ENCODE measurements at regions not wholly inside any gene's neighbourhood (a gene's known extent, or its start where the extent isn't known, plus 50 kb on each side); places are given as distances from the start of the nearest gene placed in this dataset.
"Not testable (repeated sequence)": the region's sequence is repeated elsewhere in the genome, so short reads cannot be mapped to it uniquely, and the experiment has no call there.

DNA sequence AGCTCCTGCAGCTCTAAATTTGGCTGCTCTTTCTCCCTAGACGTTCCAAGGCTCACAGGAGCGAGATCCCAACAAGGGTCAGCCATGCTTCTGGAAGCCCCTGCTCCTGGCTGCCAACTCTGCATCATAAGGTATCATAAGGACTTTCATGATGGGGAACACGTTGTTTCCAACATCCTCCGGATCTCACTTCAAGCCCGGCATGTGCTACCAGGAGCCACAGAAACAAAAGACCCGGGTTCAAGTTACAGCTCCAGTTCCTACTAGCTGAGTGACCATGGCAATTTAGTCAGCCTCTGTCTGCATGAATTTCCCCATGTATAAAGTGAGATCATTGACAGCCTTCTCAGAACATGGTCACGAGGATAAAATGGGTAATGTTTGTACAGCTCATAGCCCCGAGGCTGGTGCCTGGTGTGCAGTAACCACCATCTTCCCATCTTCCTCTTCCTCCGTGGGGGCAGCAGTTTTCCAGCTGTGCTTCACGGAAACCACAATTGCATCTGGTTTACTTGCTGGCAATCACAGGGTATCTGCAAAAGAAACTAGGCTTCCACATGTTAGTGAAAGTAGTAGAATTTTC is 209.0 kb upstream of the ECI2 start:
- H3K4me2 ChIP-seq, result peak overlapping the region; percentile 23 to 75 (median 51)
- no peak overlapping the region for H3K4me3 ChIP-seq
- no peaks in the 10 kb centered on the region for H3K36me3 ChIP-seq
- no peak overlapping the region; a peak in 1 of 22 replicates for H3K9ac ChIP-seq
- peaks cover 17 to 44% (median 21%) of the 10 kb centered on the region in 10 experiments for H3K4me1 ChIP-seq
- H3K9me3 ChIP-seq (replicated peaks in 1 of 11), result peaks cover 0 to 4% (median 0%) of the 10 kb centered on the region in 11 experiments; a peak in 6 of 22 replicates
- no peaks in the 10 kb centered on the region for H4K20me1 ChIP-seq
- no peak for TF ChIP-seq Cebpa-rat (IDR thresholded peaks at IDR 0.05)
- peak overlapping the region in 3 of 11 experiments; percentile 21 to 69 (median 47); a peak in 5 of 22 replicates for H3K27ac ChIP-seq
- H3K27me3 ChIP-seq, result no peaks in the 10 kb centered on the region

- Histone ChIP-seq H3K9ac (no peak overlapping the region), H3K27ac (no peak overlapping the region), H3K4me1 (peaks cover 17 to 29% (median 21%) of the 10 kb centered on the region in 10 experiments), H3K9me3 (replicated peaks in 1 of 11) (peaks cover 0 to 11% (median 4%) of the 10 kb centered on the region in 11 experiments; a peak in 8 of 22 replicates), H3K4me2 (no peak overlapping the region), H4K20me1 (no peaks in the 10 kb centered on the region), H3K27me3 (no peaks in the 10 kb centered on the region), H3K4me3 (no peak overlapping the region), H3K36me3 (no peaks in the 10 kb centered on the region)
- TF ChIP-seq Cebpa-rat (IDR thresholded peaks at IDR 0.05), result no peak
Observed at GRCh38 chr6:4342407-4343137, 207.2 kb upstream of the ECI2 start.

DNA sequence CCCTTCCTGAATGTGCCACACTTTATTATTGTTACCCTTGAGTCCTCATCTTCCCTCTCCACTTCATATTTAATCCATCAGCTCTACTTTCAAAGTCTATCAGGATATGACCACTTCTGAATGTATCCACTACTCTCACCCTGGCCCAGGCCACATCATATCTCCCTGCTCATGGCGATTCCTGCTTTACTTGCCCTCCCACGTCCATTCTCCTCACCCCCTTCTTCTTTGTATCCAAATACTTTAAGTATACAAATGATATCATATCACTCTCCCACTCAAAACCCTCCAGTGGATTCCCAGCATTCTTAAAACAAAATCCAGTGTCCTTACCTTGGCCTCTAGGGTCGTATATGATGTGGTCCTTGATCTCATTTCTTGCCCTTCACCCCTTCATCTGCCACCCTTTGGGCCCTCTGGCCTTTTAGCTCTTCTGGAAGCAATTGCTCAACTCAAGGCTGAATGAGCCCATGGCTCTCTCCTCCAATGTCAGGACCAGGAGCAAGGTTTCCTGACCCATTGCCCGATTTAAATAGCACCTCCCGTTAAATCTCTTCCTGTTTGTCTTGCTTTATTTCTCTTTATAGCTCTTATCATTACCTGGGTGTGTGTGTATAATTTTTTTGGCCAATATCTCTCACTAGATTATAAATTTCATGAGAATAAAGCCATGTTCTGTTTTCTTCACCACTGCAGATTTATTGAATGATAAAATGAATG is 205.9 kb upstream of the ECI2 start:
- Histone ChIP-seq H3K4me2 (no peak overlapping the region), H3K27me3 (no peaks in the 10 kb centered on the region), H3K4me3 (no peak overlapping the region), H3K9me3 (replicated peaks in 1 of 11) (peaks cover 0 to 11% (median 4%) of the 10 kb centered on the region in 11 experiments; a peak in 8 of 22 replicates), H3K9ac (no peak overlapping the region), H4K20me1 (no peaks in the 10 kb centered on the region), H3K27ac (no peak overlapping the region), H3K36me3 (no peaks in the 10 kb centered on the region), H3K4me1 (peaks cover 19 to 38% (median 21%) of the 10 kb centered on the region in 10 experiments)
- no peak for TF ChIP-seq Cebpa-rat (IDR thresholded peaks at IDR 0.05)

DNA sequence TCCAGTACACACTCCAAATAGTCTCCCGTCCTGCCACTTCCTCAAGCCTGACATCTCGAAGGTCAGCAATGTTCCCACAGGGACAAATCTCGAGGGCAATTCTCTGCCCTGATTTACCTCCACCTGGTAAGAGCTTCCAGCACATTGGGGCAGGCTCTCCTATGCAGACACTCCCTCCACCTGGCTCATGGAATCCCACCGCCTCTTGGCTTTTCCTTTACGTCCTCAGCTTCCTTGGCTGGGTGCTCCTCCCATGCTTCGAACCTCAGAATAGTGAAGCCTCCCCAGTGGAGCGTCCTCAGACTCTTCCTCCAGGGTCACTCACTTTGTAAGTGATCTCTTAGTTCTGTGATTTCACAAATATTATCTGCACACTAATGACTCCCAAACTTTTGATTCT is 205.2 kb upstream of the ECI2 start:
- Histone ChIP-seq H3K27me3 (no peaks in the 10 kb centered on the region), H3K9ac (no peak overlapping the region), H3K4me3 (no peak overlapping the region), H3K27ac (no peak overlapping the region), H3K9me3 (replicated peaks in 1 of 11) (peaks cover 0 to 11% (median 4%) of the 10 kb centered on the region in 11 experiments; a peak in 8 of 22 replicates), H3K4me1 (peaks cover 19 to 39% (median 21%) of the 10 kb centered on the region in 10 experiments), H4K20me1 (no peaks in the 10 kb centered on the region), H3K36me3 (no peaks in the 10 kb centered on the region), H3K4me2 (0 out of 22 replicates have a peak overlapping the region, but pooled peaks of 1 of the 11 experiments have one; percentile 7)
- TF ChIP-seq Cebpa-rat (IDR thresholded peaks at IDR 0.05), result no peak

GRCh38 chr6:4338884-4339283 is 203.5 kb upstream of the ECI2 start:
- Histone ChIP-seq H4K20me1 (no peaks in the 10 kb centered on the region), H3K27ac (no peak overlapping the region), H3K4me2 (no peak overlapping the region), H3K4me1 (peaks cover 5 to 23% (median 8%) of the 10 kb centered on the region in 10 experiments; a peak in 18 of 20 replicates), H3K9ac (no peak overlapping the region), H3K36me3 (no peaks in the 10 kb centered on the region), H3K4me3 (no peak overlapping the region), H3K9me3 (replicated peaks in 1 of 11) (peaks cover 0 to 11% (median 4%) of the 10 kb centered on the region in 11 experiments; a peak in 8 of 22 replicates), H3K27me3 (no peaks in the 10 kb centered on the region)
- no peak for TF ChIP-seq Cebpa-rat (IDR thresholded peaks at IDR 0.05)

GRCh38 chr6:4336778-4337442 is 201.5 kb upstream of the ECI2 start:
- Histone ChIP-seq H3K4me2 (peak overlapping the region in 2 of 11 experiments; percentile 3 to 60; a peak in 3 of 22 replicates), H3K36me3 (no peaks in the 10 kb centered on the region), H3K27me3 (no peaks in the 10 kb centered on the region), H4K20me1 (no peaks in the 10 kb centered on the region), H3K4me3 (no peak overlapping the region), H3K27ac (no peak overlapping the region), H3K4me1 (peaks cover 0 to 14% (median 0%) of the 10 kb centered on the region in 10 experiments; a peak in 4 of 20 replicates), H3K9me3 (replicated peaks in 1 of 11) (peaks cover 0 to 11% (median 4%) of the 10 kb centered on the region in 11 experiments; a peak in 8 of 22 replicates), H3K9ac (no peak overlapping the region)
- TF ChIP-seq Cebpa-rat (IDR thresholded peaks at IDR 0.05), result no peak

- Histone ChIP-seq H3K9ac (no peak overlapping the region), H3K27ac (no peak overlapping the region), H4K20me1 (no peaks in the 10 kb centered on the region), H3K9me3 (replicated peaks in 1 of 11) (peaks cover 0 to 11% (median 4%) of the 10 kb centered on the region in 11 experiments; a peak in 8 of 22 replicates), H3K4me2 (peak overlapping the region in 2 of 11 experiments; percentile 2 to 60; a peak in 1 of 22 replicates), H3K36me3 (no peaks in the 10 kb centered on the region), H3K4me1 (peaks cover 0 to 14% (median 0%) of the 10 kb centered on the region in 10 experiments; a peak in 4 of 20 replicates), H3K27me3 (no peaks in the 10 kb centered on the region), H3K4me3 (no peak overlapping the region)
- TF ChIP-seq Cebpa-rat (IDR thresholded peaks at IDR 0.05), result no peak
Observed at GRCh38 chr6:4336084-4336483, 200.7 kb upstream of the ECI2 start.

- H3K27me3 ChIP-seq; H3K4me3 ChIP-seq; H3K9me3 ChIP-seq (replicated peaks in 1 of 11); H3K4me2 ChIP-seq; H4K20me1 ChIP-seq; H3K9ac ChIP-seq; H3K36me3 ChIP-seq; H3K27ac ChIP-seq: not testable (repeated sequence)
- peaks cover 0 to 14% (median 0%) of the 10 kb centered on the region in 10 experiments; a peak in 3 of 20 replicates for H3K4me1 ChIP-seq
Observed at GRCh38 chr6:4334158-4334740, 198.9 kb upstream of the ECI2 start.

All from BLaER1 treated with 17β-estradiol and CSF1 and Interleukin-3, amounts not matched to agents 10 nM and 100 nM (cell line).